Mesendoderm (in vitro differentiated cells): ENCODE measurements at regions not wholly inside any gene's neighbourhood (a gene's known extent, or its start where the extent isn't known, plus 50 kb on each side); places are given as distances from the start of the nearest gene placed in this dataset.

Experiments used
- DNase-seq: peaks from one replicate; pipeline ENCODE4 v3.0.0; 2013
- H2AK5ac ChIP-seq: 2 replicates; pipeline ENCODE4 v1.6.1; 2013; ENCODE audit warnings: low read length, inconsistent platforms
- H2BK120ac ChIP-seq: 2 replicates; pipeline ENCODE4 v1.6.1; 2013; ENCODE audit warnings: low read depth, mild to moderate bottlenecking, low read length, moderate library complexity, mixed read lengths
- H2BK15ac ChIP-seq: replicated peaks from 2 replicates; pipeline ENCODE4 v1.6.1; 2013; ENCODE audit warnings: low read depth, mild to moderate bottlenecking, moderate library complexity
- H2BK5ac ChIP-seq: 2 replicates; pipeline ENCODE4 v1.6.1; 2013; ENCODE audit warnings: low read length, inconsistent platforms
- H3K18ac ChIP-seq: 2 replicates; pipeline ENCODE4 v1.6.1; 2013; ENCODE audit warnings: mild to moderate bottlenecking, low read length, mixed read lengths
- H3K23ac ChIP-seq: one replicate; pipeline ENCODE4 v1.6.1; 2013; ENCODE audit warnings: low read length
- H3K27ac ChIP-seq: 2 replicates; pipeline ENCODE4 v1.5.1; 2013; ENCODE audit warnings: low read depth, mild to moderate bottlenecking, inconsistent platforms, low read length, moderate library complexity
- H3K27me3 ChIP-seq: 2 replicates; pipeline ENCODE4 v1.6.1; 2013; ENCODE audit warnings: low read length, control low read depth, mild to moderate bottlenecking, inconsistent platforms; ENCODE audit not compliant: insufficient read depth, poor library complexity
- H3K36me3 ChIP-seq: 2 replicates; pipeline ENCODE4 v1.6.1; 2013; ENCODE audit warnings: low read length, inconsistent platforms; ENCODE audit not compliant: control insufficient read depth, insufficient read depth
- H3K4ac ChIP-seq: one replicate; pipeline ENCODE4 v1.6.1; 2013; ENCODE audit warnings: low read depth, mild to moderate bottlenecking, low read length, moderate library complexity
- H3K4me1 ChIP-seq: 2 replicates; pipeline ENCODE4 v1.6.1; 2013; ENCODE audit warnings: low read depth, low read length, inconsistent platforms; ENCODE audit not compliant: control insufficient read depth
- H3K4me2 ChIP-seq: 2 replicates; pipeline ENCODE4 v1.6.1; 2013; ENCODE audit warnings: low read length
- H3K4me3 ChIP-seq: 2 replicates; pipeline ENCODE4 v1.5.1; 2013; ENCODE audit warnings: mild to moderate bottlenecking, low read length
- H3K56ac ChIP-seq: one replicate; pipeline ENCODE4 v1.6.1; 2013; ENCODE audit warnings: low read length
- H3K79me1 ChIP-seq: 2 replicates; pipeline ENCODE4 v1.6.1; 2013; ENCODE audit warnings: low read length, inconsistent platforms
- H3K79me2 ChIP-seq: 2 replicates; pipeline ENCODE4 v1.6.1; 2013; ENCODE audit warnings: mild to moderate bottlenecking, low read length; ENCODE audit not compliant: control insufficient read depth, insufficient read depth
- H3K9ac ChIP-seq: 2 replicates; pipeline ENCODE4 v1.6.1; 2013; ENCODE audit warnings: low read length, inconsistent platforms
- H4K5ac ChIP-seq: one replicate; pipeline ENCODE4 v1.6.1; 2013; ENCODE audit warnings: low read length
- H4K8ac ChIP-seq: one replicate; pipeline ENCODE4 v1.6.1; 2013; ENCODE audit warnings: low read depth, mild to moderate bottlenecking, control low read depth, low read length, moderate library complexity
- WGBS: extraction: QIAGEN DNeasy Blood & Tissue Kit; methylation state at CpG from one replicate; pipeline ENCODE4 v1.1.7; 2013; ENCODE audit warnings: low lambda C conversion rate, missing lambda C conversion rate; ENCODE audit not compliant: insufficient coverage; ENCODE audit errors: extremely low coverage; 5-methylcytosine and 5-hydroxymethylcytosine counted together

DNA sequence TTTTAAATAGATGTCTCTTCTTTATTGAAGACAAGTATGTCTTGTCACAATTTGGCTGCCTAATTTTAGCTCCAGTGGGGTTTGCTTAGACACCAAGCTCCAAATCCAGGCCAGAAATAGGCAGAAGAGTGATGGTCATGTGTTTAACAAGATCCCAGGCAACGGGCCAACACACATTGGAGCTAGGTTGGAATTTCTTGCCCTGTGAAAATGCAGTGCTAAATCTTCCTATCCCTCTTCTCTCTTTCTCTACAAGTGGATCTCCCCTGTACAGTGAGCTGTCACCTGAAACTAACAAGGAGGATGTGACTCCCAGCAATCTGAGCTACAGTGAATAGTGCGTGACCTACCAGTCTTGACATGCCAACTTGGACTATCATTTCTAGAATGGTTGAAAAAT lies 65.3 kb upstream of the VGLL2 start:
- Histone ChIP-seq H4K5ac (no peak overlapping the region), H3K23ac (no peak overlapping the region), H3K27ac (no peak overlapping the region), H2BK15ac (no peak overlapping the region), H3K18ac (no peak overlapping the region), H3K56ac (no peak overlapping the region), H2BK120ac (no peak overlapping the region), H3K4me2 (no peak overlapping the region), H3K27me3 (no peaks in the 10 kb centered on the region), H3K4me3 (no peak overlapping the region), H3K4me1 (peaks cover 2% of the 10 kb centered on the region), H3K79me1 (no peaks in the 10 kb centered on the region), H4K8ac (no peak overlapping the region), H3K79me2 (no peaks in the 10 kb centered on the region), H2AK5ac (no peak overlapping the region), H3K9ac (no peak overlapping the region), H3K36me3 (no peaks in the 10 kb centered on the region), H2BK5ac (no peak overlapping the region), H3K4ac (no peak overlapping the region)
- no CpG with 5 or more reads among the region's 2 CpGs for WGBS
- no peak for DNase-seq

DNA sequence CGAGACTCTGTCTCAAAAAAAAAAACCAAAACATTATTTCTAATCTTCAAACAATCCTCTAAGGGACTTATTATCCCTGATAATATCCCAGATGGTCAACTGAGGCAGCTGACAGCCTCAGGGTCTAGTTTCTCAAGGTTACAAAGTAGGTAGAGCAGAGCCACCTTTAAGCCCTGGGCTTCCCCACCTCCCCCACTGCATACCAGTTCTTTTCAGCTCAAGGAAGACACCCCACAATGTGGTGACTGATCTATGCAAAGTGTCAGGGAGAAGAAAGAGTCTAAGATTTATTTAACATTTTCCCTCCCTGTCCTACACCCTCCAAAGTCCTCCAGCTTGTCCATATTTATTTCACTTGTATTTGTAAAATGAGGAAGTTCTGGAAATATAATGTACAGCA lies 60.5 kb upstream of the VGLL2 start:
- H4K8ac ChIP-seq: no peak overlapping the region
- no peak overlapping the region for H3K4me3 ChIP-seq
- H3K27ac ChIP-seq: no peak overlapping the region
- DNase-seq: peak; percentile 18
- no peaks in the 10 kb centered on the region for H3K79me2 ChIP-seq
- no peak overlapping the region for H3K56ac ChIP-seq
- no peak overlapping the region for H3K9ac ChIP-seq
- WGBS: no CpG with 5 or more reads among the region's 1 CpG
- H2BK120ac ChIP-seq: no peak overlapping the region
- H2BK15ac ChIP-seq: no peak overlapping the region
- no peak overlapping the region for H2BK5ac ChIP-seq
- no peak overlapping the region for H3K4ac ChIP-seq
- peaks cover 6% of the 10 kb centered on the region for H3K4me1 ChIP-seq
- H3K18ac ChIP-seq: no peak overlapping the region
- H2AK5ac ChIP-seq: no peak overlapping the region
- H3K27me3 ChIP-seq: no peaks in the 10 kb centered on the region
- H4K5ac ChIP-seq: no peak overlapping the region
- H3K36me3 ChIP-seq: no peaks in the 10 kb centered on the region
- no peak overlapping the region for H3K4me2 ChIP-seq
- H3K23ac ChIP-seq: no peak overlapping the region
- H3K79me1 ChIP-seq: no peaks in the 10 kb centered on the region

DNA sequence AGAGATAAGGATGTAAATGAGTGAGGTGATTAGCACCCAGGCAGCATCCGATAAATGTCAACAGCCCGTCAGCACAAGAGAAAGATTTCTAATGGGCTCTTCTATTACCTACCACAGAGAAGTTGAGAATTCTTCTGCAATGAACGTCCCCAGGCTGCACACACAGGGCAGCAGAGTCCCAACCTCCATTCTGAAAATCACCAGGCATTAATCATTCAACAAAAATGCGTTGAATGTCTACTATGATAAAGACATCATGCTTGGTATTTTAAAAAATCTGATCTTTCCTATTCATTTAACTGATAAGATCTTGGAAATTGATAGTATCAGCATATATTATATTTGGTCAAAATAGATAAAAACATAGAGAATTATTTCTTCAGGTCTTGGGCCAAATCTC lies 59.5 kb upstream of the VGLL2 start:
- no peak overlapping the region for H3K4me3 ChIP-seq
- no peak overlapping the region for H2BK15ac ChIP-seq
- no CpG with 5 or more reads among the region's 4 CpGs for WGBS
- no peak overlapping the region for H4K5ac ChIP-seq
- H2AK5ac ChIP-seq: no peak overlapping the region
- H3K36me3 ChIP-seq: no peaks in the 10 kb centered on the region
- H3K4me2 ChIP-seq: no peak overlapping the region
- H3K4ac ChIP-seq: no peak overlapping the region
- no peak overlapping the region for H2BK120ac ChIP-seq
- no peak overlapping the region for H2BK5ac ChIP-seq
- H3K27ac ChIP-seq: no peak overlapping the region
- peaks cover 6% of the 10 kb centered on the region for H3K4me1 ChIP-seq
- no peak overlapping the region for H3K18ac ChIP-seq
- DNase-seq: peak; percentile 56
- H3K23ac ChIP-seq: no peak overlapping the region
- H4K8ac ChIP-seq: no peak overlapping the region
- H3K79me1 ChIP-seq: no peaks in the 10 kb centered on the region
- no peaks in the 10 kb centered on the region for H3K27me3 ChIP-seq
- H3K56ac ChIP-seq: no peak overlapping the region
- no peak overlapping the region for H3K9ac ChIP-seq
- no peaks in the 10 kb centered on the region for H3K79me2 ChIP-seq

DNA sequence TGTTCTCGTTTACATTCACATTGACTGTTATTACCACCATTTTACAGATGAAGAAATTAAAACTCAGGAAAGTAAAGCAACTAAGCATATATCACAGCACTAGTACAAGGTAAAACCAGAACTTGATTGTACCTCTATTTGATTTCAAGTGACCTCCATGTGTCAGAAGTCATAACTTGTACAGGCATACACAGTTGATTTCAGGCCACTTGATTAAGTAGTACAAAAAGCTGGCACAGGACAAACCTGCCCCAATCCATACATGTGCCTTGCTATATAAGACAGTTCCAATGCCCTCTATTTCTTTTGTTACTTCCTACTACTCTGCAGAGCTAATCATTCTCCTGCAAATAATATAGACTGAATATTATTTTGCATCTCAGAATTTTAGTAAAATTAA lies 58.8 kb upstream of the VGLL2 start:
- no peak overlapping the region for H3K27ac ChIP-seq
- no peaks in the 10 kb centered on the region for H3K27me3 ChIP-seq
- H3K36me3 ChIP-seq: no peaks in the 10 kb centered on the region
- H3K79me1 ChIP-seq: no peaks in the 10 kb centered on the region
- H4K5ac ChIP-seq: no peak overlapping the region
- H3K18ac ChIP-seq: no peak overlapping the region
- H2BK5ac ChIP-seq: no peak overlapping the region
- H3K9ac ChIP-seq: no peak overlapping the region
- no peak overlapping the region for H2AK5ac ChIP-seq
- H3K4me3 ChIP-seq: no peak overlapping the region
- no peak overlapping the region for H3K4ac ChIP-seq
- H2BK120ac ChIP-seq: no peak overlapping the region
- no peak overlapping the region for H2BK15ac ChIP-seq
- no peak overlapping the region for H3K4me2 ChIP-seq
- DNase-seq: no peak
- H3K79me2 ChIP-seq: no peaks in the 10 kb centered on the region
- H4K8ac ChIP-seq: no peak overlapping the region
- no peak overlapping the region for H3K56ac ChIP-seq
- H3K23ac ChIP-seq: no peak overlapping the region
- H3K4me1 ChIP-seq: peaks cover 6% of the 10 kb centered on the region
- no CpG with 5 or more reads among the region's 1 CpG for WGBS

DNA sequence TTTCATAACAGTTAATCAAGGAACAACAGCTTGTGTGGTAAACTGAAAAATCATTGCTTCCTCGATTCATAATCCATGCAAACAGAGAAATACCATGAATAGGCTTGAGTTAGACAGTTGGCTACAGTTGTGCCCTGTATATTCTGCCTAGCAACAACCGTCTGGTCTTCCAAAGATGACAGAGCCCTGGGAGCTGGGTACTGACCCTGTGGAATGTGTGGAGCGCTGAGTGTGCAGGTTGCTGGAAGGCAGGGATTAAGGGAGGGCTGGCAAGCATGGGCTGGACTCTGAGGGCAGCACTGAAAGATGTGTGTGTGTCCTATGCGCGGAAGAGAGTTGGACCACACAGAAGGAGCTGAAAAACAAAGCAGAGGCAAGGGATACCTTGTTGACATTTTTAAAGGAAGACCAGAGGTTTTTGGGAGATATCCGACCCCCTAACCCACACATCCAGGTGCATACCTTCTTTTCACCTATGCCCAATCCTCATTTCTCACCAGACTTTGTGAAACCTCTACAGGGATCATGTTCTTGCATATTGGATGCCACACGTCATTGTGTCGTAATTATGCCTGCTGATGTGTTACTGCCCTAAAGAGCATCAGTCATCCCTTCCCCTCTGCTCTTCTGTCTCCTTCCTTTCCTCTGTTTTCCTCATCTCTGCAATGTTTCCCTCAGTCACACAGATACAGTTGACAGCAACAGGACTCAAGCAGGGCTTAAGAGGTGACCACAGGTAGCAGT lies 58.2 kb upstream of the VGLL2 start:
- no peak overlapping the region for H3K4ac ChIP-seq
- WGBS: no CpG with 5 or more reads among the region's 8 CpGs
- H3K18ac ChIP-seq: no peak overlapping the region
- H2BK15ac ChIP-seq: no peak overlapping the region
- H3K4me1 ChIP-seq: peaks cover 6% of the 10 kb centered on the region
- no peaks in the 10 kb centered on the region for H3K79me1 ChIP-seq
- no peak overlapping the region for H2AK5ac ChIP-seq
- no peak overlapping the region for H3K23ac ChIP-seq
- H3K9ac ChIP-seq: no peak overlapping the region
- no peaks in the 10 kb centered on the region for H3K79me2 ChIP-seq
- H3K36me3 ChIP-seq: no peaks in the 10 kb centered on the region
- H3K27me3 ChIP-seq: no peaks in the 10 kb centered on the region
- no peak overlapping the region for H4K5ac ChIP-seq
- H4K8ac ChIP-seq: no peak overlapping the region
- no peak overlapping the region for H2BK5ac ChIP-seq
- no peak overlapping the region for H3K4me2 ChIP-seq
- H3K4me3 ChIP-seq: no peak overlapping the region
- no peak overlapping the region for H2BK120ac ChIP-seq
- H3K27ac ChIP-seq: no peak overlapping the region
- peak; percentile 58 for DNase-seq
- H3K56ac ChIP-seq: no peak overlapping the region

DNA sequence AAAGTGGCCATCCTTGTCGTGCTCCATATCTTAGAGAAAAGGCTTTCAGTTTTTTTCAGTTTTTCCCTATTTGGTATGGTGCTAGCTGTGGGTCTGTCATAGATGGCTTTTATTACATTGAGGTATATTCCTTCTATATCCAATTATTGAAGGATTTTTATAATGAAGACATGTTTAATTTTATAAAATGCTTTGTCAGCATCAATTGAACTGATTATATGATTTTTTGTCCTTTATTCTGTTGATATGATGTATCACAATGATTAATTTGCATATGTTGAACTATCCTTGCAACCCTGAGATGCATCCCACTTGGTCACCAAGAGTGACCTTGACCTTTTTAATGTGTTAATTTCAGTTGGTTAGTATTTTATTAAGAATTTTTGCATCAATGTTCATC lies 55.1 kb upstream of the VGLL2 start:
- no peak overlapping the region for H3K18ac ChIP-seq
- WGBS: no CpG with 5 or more reads among the region's 1 CpG

More for the DNA sequence above, 55.1 kb upstream of the VGLL2 start:
- H3K4ac ChIP-seq: no peak overlapping the region
- H2BK5ac ChIP-seq: no peak overlapping the region
- H3K27ac ChIP-seq: no peak overlapping the region
- DNase-seq: no peak
- no peak overlapping the region for H4K5ac ChIP-seq
- H3K23ac ChIP-seq: no peak overlapping the region
- H2BK120ac ChIP-seq: no peak overlapping the region
- H3K36me3 ChIP-seq: no peaks in the 10 kb centered on the region
- H3K56ac ChIP-seq: no peak overlapping the region
- no peak overlapping the region for H2BK15ac ChIP-seq
- H3K79me2 ChIP-seq: no peaks in the 10 kb centered on the region
- no peaks in the 10 kb centered on the region for H3K79me1 ChIP-seq
- no peak overlapping the region for H3K9ac ChIP-seq
- no peak overlapping the region for H2AK5ac ChIP-seq
- H3K4me1 ChIP-seq: peaks cover 4% of the 10 kb centered on the region
- no peak overlapping the region for H4K8ac ChIP-seq
- H3K4me3 ChIP-seq: no peak overlapping the region
- H3K4me2 ChIP-seq: no peak overlapping the region
- H3K27me3 ChIP-seq: no peaks in the 10 kb centered on the region
